B cell (primary cell): ENCODE measurements at regions not wholly inside any gene's neighbourhood (a gene's known extent, or its start where the extent isn't known, plus 50 kb on each side); places are given as distances from the start of the nearest gene placed in this dataset.

ENCODE experiments used
- EZH2 ChIP-seq: IDR thresholded peaks from 2 replicates; pipeline ENCODE4 v1.6.1; 2012; ENCODE audit warnings: borderline replicate concordance, low read depth, mild to moderate bottlenecking, moderate library complexity, low read length; ENCODE audit not compliant: insufficient read depth, poor library complexity, severe bottlenecking
- TF ChIP-seq, protein P1 (sequence below): fragments of 200-600 bp; IDR thresholded peaks from one replicate; pipeline ENCODE4 v1.8.0; 2022; ENCODE audit warnings: antibody characterized with exemption, mild to moderate bottlenecking

DNA sequence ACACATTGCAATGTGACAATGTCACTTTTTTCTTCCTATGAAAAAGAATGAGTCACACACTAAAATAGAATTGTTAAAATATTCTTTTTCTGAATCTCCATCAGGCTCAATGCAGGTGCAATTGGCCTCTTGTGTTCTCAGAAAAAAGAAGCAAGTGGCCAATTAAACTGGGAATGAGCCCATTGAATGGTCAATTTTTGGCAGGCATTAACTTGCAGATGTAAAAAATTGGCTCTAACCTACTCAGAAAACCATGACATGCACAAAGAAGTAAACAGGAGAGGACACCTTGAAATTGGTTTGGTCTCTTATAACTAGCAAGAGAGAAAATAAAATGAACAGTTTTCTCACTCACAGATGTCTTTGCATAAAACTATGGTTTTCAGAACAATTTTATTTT lies 820.8 kb downstream of the TBL1XR1 start:
- TF ChIP-seq EZH2 = no peak
- TF ChIP-seq, protein P1, sequence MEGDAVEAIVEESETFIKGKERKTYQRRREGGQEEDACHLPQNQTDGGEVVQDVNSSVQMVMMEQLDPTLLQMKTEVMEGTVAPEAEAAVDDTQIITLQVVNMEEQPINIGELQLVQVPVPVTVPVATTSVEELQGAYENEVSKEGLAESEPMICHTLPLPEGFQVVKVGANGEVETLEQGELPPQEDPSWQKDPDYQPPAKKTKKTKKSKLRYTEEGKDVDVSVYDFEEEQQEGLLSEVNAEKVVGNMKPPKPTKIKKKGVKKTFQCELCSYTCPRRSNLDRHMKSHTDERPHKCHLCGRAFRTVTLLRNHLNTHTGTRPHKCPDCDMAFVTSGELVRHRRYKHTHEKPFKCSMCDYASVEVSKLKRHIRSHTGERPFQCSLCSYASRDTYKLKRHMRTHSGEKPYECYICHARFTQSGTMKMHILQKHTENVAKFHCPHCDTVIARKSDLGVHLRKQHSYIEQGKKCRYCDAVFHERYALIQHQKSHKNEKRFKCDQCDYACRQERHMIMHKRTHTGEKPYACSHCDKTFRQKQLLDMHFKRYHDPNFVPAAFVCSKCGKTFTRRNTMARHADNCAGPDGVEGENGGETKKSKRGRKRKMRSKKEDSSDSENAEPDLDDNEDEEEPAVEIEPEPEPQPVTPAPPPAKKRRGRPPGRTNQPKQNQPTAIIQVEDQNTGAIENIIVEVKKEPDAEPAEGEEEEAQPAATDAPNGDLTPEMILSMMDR = no peak
